ENCODE measurements at regions not wholly inside any gene's neighbourhood (a gene's known extent, or its start where the extent isn't known, plus 50 kb on each side); places are given as distances from the start of the nearest gene placed in this dataset.

- TF ChIP-seq ATF2 (IDR thresholded peaks at IDR 0.05; ENCODE audit: low read length), result no peak; the same call in 1 of the 2 replicates
- peak; percentile 62 for TF ChIP-seq RUNX3 (IDR thresholded peaks at IDR 0.05; ENCODE audit: low read length)
- TF ChIP-seq ATF3 (IDR thresholded peaks at IDR 0.05; ENCODE audit: borderline replicate concordance, extremely low read depth, low read depth, low read length), result no peak
- peak; percentile 77 for TF ChIP-seq MEF2B (IDR thresholded peaks at IDR 0.05; ENCODE audit: partially characterized antibody, poor library complexity, severe bottlenecking)
- TF ChIP-seq EZH2 (IDR thresholded peaks at IDR 0.05; ENCODE audit: borderline replicate concordance, control insufficient read depth, low read depth, low read length), result no peak
- TF ChIP-seq, protein P1, sequence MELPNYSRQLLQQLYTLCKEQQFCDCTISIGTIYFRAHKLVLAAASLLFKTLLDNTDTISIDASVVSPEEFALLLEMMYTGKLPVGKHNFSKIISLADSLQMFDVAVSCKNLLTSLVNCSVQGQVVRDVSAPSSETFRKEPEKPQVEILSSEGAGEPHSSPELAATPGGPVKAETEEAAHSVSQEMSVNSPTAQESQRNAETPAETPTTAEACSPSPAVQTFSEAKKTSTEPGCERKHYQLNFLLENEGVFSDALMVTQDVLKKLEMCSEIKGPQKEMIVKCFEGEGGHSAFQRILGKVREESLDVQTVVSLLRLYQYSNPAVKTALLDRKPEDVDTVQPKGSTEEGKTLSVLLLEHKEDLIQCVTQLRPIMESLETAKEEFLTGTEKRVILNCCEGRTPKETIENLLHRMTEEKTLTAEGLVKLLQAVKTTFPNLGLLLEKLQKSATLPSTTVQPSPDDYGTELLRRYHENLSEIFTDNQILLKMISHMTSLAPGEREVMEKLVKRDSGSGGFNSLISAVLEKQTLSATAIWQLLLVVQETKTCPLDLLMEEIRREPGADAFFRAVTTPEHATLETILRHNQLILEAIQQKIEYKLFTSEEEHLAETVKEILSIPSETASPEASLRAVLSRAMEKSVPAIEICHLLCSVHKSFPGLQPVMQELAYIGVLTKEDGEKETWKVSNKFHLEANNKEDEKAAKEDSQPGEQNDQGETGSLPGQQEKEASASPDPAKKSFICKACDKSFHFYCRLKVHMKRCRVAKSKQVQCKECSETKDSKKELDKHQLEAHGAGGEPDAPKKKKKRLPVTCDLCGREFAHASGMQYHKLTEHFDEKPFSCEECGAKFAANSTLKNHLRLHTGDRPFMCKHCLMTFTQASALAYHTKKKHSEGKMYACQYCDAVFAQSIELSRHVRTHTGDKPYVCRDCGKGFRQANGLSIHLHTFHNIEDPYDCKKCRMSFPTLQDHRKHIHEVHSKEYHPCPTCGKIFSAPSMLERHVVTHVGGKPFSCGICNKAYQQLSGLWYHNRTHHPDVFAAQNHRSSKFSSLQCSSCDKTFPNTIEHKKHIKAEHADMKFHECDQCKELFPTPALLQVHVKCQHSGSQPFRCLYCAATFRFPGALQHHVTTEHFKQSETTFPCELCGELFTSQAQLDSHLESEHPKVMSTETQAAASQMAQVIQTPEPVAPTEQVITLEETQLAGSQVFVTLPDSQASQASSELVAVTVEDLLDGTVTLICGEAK (IDR thresholded peaks at IDR 0.05; ENCODE audit: borderline replicate concordance), result peak; percentile 87
- TF ChIP-seq, protein P2, sequence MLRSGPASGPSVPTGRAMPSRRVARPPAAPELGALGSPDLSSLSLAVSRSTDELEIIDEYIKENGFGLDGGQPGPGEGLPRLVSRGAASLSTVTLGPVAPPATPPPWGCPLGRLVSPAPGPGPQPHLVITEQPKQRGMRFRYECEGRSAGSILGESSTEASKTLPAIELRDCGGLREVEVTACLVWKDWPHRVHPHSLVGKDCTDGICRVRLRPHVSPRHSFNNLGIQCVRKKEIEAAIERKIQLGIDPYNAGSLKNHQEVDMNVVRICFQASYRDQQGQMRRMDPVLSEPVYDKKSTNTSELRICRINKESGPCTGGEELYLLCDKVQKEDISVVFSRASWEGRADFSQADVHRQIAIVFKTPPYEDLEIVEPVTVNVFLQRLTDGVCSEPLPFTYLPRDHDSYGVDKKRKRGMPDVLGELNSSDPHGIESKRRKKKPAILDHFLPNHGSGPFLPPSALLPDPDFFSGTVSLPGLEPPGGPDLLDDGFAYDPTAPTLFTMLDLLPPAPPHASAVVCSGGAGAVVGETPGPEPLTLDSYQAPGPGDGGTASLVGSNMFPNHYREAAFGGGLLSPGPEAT (IDR thresholded peaks at IDR 0.05; ENCODE audit: low read depth), result peak; percentile 59; the same call in 1 of the 2 replicates
- peak; percentile 89 for TF ChIP-seq CBX5 (IDR thresholded peaks at IDR 0.05; ENCODE audit: low read depth)
- TF ChIP-seq, protein P3, sequence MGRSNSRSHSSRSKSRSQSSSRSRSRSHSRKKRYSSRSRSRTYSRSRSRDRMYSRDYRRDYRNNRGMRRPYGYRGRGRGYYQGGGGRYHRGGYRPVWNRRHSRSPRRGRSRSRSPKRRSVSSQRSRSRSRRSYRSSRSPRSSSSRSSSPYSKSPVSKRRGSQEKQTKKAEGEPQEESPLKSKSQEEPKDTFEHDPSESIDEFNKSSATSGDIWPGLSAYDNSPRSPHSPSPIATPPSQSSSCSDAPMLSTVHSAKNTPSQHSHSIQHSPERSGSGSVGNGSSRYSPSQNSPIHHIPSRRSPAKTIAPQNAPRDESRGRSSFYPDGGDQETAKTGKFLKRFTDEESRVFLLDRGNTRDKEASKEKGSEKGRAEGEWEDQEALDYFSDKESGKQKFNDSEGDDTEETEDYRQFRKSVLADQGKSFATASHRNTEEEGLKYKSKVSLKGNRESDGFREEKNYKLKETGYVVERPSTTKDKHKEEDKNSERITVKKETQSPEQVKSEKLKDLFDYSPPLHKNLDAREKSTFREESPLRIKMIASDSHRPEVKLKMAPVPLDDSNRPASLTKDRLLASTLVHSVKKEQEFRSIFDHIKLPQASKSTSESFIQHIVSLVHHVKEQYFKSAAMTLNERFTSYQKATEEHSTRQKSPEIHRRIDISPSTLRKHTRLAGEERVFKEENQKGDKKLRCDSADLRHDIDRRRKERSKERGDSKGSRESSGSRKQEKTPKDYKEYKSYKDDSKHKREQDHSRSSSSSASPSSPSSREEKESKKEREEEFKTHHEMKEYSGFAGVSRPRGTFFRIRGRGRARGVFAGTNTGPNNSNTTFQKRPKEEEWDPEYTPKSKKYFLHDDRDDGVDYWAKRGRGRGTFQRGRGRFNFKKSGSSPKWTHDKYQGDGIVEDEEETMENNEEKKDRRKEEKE (IDR thresholded peaks at IDR 0.05), result no peak
- peak; percentile 81 for TF ChIP-seq CREM (IDR thresholded peaks at IDR 0.05; ENCODE audit: low read depth)
- TF ChIP-seq FOS (IDR thresholded peaks at IDR 0.05; ENCODE audit: borderline replicate concordance, extremely low read depth, insufficient read length), result no peak
- 0 out of 2 replicates have a peak, but pooled peaks have one; percentile 40 for TF ChIP-seq CBFB (IDR thresholded peaks at IDR 0.05; ENCODE audit: low read depth)
- TF ChIP-seq GABPA (IDR thresholded peaks at IDR 0.05; ENCODE audit: low read depth), result peak; percentile 90
These were observed 100.9 kb downstream of the NCOR2 start (continued) for GRCh38 chr12:124466216-124467128.

Measured in GM12878 (cell line).